Ishikawa (cell line): ENCODE measurements at regions not wholly inside any gene's neighbourhood (a gene's known extent, or its start where the extent isn't known, plus 50 kb on each side); places are given as distances from the start of the nearest gene placed in this dataset.

ENCODE experiments used
- MAX ChIP-seq: IDR thresholded peaks from 2 replicates; pipeline ENCODE4 v1.6.1; 2012
- NFIC ChIP-seq: IDR thresholded peaks from 2 replicates; pipeline ENCODE4 v1.6.1; 2012

GRCh38 chr11:134628426-134628825 is 216.4 kb upstream of the B3GAT1 start:
- TF ChIP-seq MAX (no peak), NFIC (no peak)
